Trophoblast cell (in vitro differentiated cells and primary cell): ENCODE measurements at regions not wholly inside any gene's neighbourhood (a gene's known extent, or its start where the extent isn't known, plus 50 kb on each side); places are given as distances from the start of the nearest gene placed in this dataset.

ENCODE experiments used
- DNase-seq, 2 donors: peaks; one replicate each; pipeline ENCODE4 v3.0.0-alpha.2; 2016
- H2AFZ ChIP-seq: 2 replicates; pipeline ENCODE4 v1.6.1; 2013; ENCODE audit warnings: low read length, moderate library complexity, mild to moderate bottlenecking; ENCODE audit not compliant: insufficient read depth, poor library complexity
- H2AK5ac ChIP-seq: 2 replicates; pipeline ENCODE4 v1.6.1; 2013; ENCODE audit warnings: mild to moderate bottlenecking, low read length
- H2BK120ac ChIP-seq: 2 replicates; pipeline ENCODE4 v1.6.1; 2013; ENCODE audit warnings: low read length, mild to moderate bottlenecking, moderate library complexity; ENCODE audit not compliant: insufficient read depth, poor library complexity
- H2BK12ac ChIP-seq: 2 replicates; pipeline ENCODE4 v1.6.1; 2013; ENCODE audit warnings: mild to moderate bottlenecking, low read length, moderate library complexity
- H2BK5ac ChIP-seq: 2 replicates; pipeline ENCODE4 v1.6.1; 2013; ENCODE audit warnings: low read length, low read depth, moderate library complexity, mild to moderate bottlenecking; ENCODE audit not compliant: poor library complexity
- H3K14ac ChIP-seq: 2 replicates; pipeline ENCODE4 v1.6.1; 2013; ENCODE audit warnings: mild to moderate bottlenecking, low read length
- H3K18ac ChIP-seq: 2 replicates; pipeline ENCODE4 v1.6.1; 2013; ENCODE audit warnings: mild to moderate bottlenecking, low read length
- H3K23ac ChIP-seq: 2 replicates; pipeline ENCODE4 v1.6.1; 2013; ENCODE audit warnings: low read length
- H3K27ac ChIP-seq: 2 replicates; pipeline ENCODE4 v1.5.1; 2013; ENCODE audit warnings: low read depth, mild to moderate bottlenecking, inconsistent platforms, low read length, moderate library complexity
- H3K27me3 ChIP-seq: 2 replicates; pipeline ENCODE4 v1.6.1; 2013; ENCODE audit warnings: inconsistent platforms, mild to moderate bottlenecking, low read length, moderate library complexity; ENCODE audit not compliant: insufficient read depth
- H3K36me3 ChIP-seq, 2 experiments: 1 replicate in 1 of 2; 2 replicates in 1 of 2; pipeline ENCODE4 v1.6.1; 2013; ENCODE audit warnings: low read length in 2 of 2, mild to moderate bottlenecking in 2 of 2, moderate library complexity in 1 of 2; ENCODE audit not compliant: insufficient read depth in 2 of 2, control insufficient read depth in 1 of 2
- H3K4ac ChIP-seq: 2 replicates; pipeline ENCODE4 v1.6.1; 2013; ENCODE audit warnings: low read depth, mild to moderate bottlenecking, low read length, moderate library complexity
- H3K4me1 ChIP-seq, 2 experiments: 1 replicate in 1 of 2; 2 replicates in 1 of 2; pipeline ENCODE4 v1.6.1; 2013; ENCODE audit warnings: low read length in 2 of 2, mild to moderate bottlenecking in 2 of 2, moderate library complexity in 1 of 2; ENCODE audit not compliant: insufficient read depth in 2 of 2, control insufficient read depth in 1 of 2
- H3K4me2 ChIP-seq: 2 replicates; pipeline ENCODE4 v1.6.1; 2013; ENCODE audit warnings: inconsistent platforms, mild to moderate bottlenecking, low read length, moderate library complexity
- H3K4me3 ChIP-seq: 2 replicates; pipeline ENCODE4 v1.5.1; 2013; ENCODE audit warnings: mild to moderate bottlenecking, low read depth, low read length, inconsistent platforms
- H3K79me1 ChIP-seq: one replicate; pipeline ENCODE4 v1.6.1; 2013; ENCODE audit warnings: low read length
- H3K79me2 ChIP-seq: 2 replicates; pipeline ENCODE4 v1.6.1; 2013; ENCODE audit warnings: low read length, mild to moderate bottlenecking; ENCODE audit not compliant: control insufficient read depth, insufficient read depth, poor library complexity
- H3K9ac ChIP-seq: 2 replicates; pipeline ENCODE4 v1.6.1; 2013; ENCODE audit warnings: mild to moderate bottlenecking, low read length
- H3K9me3 ChIP-seq: 2 replicates; pipeline ENCODE4 v1.6.1; 2013; ENCODE audit warnings: low read depth, mild to moderate bottlenecking, control low read depth, inconsistent platforms, low read length; ENCODE audit not compliant: insufficient read depth
- H4K12ac ChIP-seq: 2 replicates; pipeline ENCODE4 v1.6.1; 2013; ENCODE audit warnings: low read depth, mild to moderate bottlenecking, low read length, moderate library complexity
- H4K8ac ChIP-seq: 2 replicates; pipeline ENCODE4 v1.6.1; 2013; ENCODE audit warnings: low read depth, mild to moderate bottlenecking, low read length, moderate library complexity
- H4K91ac ChIP-seq: one replicate; pipeline ENCODE4 v1.6.1; 2013; ENCODE audit warnings: low read depth, mild to moderate bottlenecking, low read length, moderate library complexity
- WGBS: extraction: QIAGEN DNeasy Blood & Tissue Kit; methylation state at CpG from one replicate; pipeline ENCODE4 v1.1.7; 2013; ENCODE audit warnings: missing lambda C conversion rate; ENCODE audit not compliant: insufficient read length, insufficient coverage; ENCODE audit errors: extremely low coverage; 5-methylcytosine and 5-hydroxymethylcytosine counted together

DNA sequence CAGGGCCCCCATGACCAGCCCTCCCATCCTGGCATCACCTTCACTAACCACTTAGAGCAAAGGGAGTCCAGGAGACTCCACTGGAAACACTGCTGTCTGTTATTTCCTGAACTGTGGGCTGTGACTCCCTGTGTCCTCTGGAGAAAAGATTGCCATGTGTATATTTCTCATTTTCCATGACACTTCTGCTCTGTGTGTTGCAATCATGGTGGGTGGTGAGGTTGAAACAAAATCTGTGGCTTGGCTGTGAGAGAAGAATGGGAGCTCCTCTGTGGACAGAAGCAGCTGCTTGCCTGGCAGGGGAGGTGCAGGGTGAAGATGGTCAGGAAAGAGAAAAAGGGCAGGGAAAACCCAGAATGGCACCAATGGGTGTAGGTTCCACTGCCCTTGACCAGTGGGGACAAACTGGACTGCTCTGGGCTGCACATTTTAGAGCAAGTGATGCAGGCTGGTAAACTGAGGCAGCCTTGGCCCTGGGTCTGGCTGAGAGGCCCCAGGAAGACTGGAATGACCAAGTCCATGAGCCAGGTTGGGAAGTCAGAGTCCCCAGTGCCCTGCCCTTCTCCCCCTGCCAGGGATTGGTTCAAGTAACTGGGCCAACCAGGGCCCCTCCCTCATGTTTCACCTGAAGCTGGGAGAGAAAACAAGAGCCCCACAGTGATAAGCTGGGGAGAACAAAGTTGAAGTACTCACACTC, 314.3 kb downstream of the C16orf95 start:
- H3K4me3 ChIP-seq: no peak overlapping the region
- H3K14ac ChIP-seq: no peak overlapping the region
- H3K27me3 ChIP-seq: no peaks in the 10 kb centered on the region
- H4K91ac ChIP-seq: no peak overlapping the region
- no peak overlapping the region for H3K23ac ChIP-seq
- H2BK120ac ChIP-seq: no peak overlapping the region
- H3K27ac ChIP-seq: no peak overlapping the region
- no peak overlapping the region for H2BK5ac ChIP-seq
- H4K8ac ChIP-seq: no peak overlapping the region
- H3K18ac ChIP-seq: no peak overlapping the region
- no peaks in the 10 kb centered on the region for H3K4me1 ChIP-seq
- H3K79me2 ChIP-seq: no peaks in the 10 kb centered on the region
- H3K4ac ChIP-seq: no peak overlapping the region
- no peak overlapping the region for H2AK5ac ChIP-seq
- H3K9me3 ChIP-seq: peaks cover 8% of the 10 kb centered on the region
- no peak overlapping the region for H3K4me2 ChIP-seq
- no peak for DNase-seq
- H3K9ac ChIP-seq: no peak overlapping the region
- no peak overlapping the region for H2AFZ ChIP-seq
- no peak overlapping the region for H4K12ac ChIP-seq
- no peak overlapping the region for H2BK12ac ChIP-seq
- no peaks in the 10 kb centered on the region for H3K79me1 ChIP-seq
- no peaks in the 10 kb centered on the region for H3K36me3 ChIP-seq

DNA sequence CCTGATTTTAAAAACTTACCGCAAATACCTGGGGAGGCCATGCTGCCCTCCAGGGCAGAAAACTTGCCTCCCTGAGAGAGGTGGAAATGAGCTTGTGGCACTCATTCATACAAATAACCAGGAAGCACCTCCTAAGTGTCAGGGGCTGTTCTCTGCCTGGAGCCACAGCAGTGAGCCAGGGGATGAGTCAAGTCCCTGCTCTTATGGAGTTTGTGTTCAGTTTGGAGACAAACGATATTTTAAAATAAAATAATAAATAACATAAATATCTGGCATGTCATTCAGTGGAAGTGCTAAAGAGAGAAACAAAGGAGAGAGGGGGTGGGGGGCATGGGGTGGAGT, 313.8 kb downstream of the C16orf95 start:
- no CpG with 5 or more reads among the region's 2 CpGs for WGBS
- Histone ChIP-seq H3K4me1 (no peaks in the 10 kb centered on the region), H4K91ac (no peak overlapping the region), H3K23ac (no peak overlapping the region), H3K27me3 (no peaks in the 10 kb centered on the region), H3K4me2 (no peak overlapping the region), H3K4me3 (no peak overlapping the region), H2BK5ac (no peak overlapping the region), H3K18ac (no peak overlapping the region), H4K12ac (no peak overlapping the region), H3K9ac (no peak overlapping the region), H4K8ac (no peak overlapping the region), H2BK120ac (no peak overlapping the region), H3K79me1 (no peaks in the 10 kb centered on the region), H2BK12ac (no peak overlapping the region), H2AK5ac (no peak overlapping the region), H3K9me3 (peaks cover 9% of the 10 kb centered on the region), H3K4ac (no peak overlapping the region), H3K79me2 (no peaks in the 10 kb centered on the region), H3K36me3 (no peaks in the 10 kb centered on the region), H2AFZ (no peak overlapping the region), H3K14ac (no peak overlapping the region), H3K27ac (no peak overlapping the region)
- DNase-seq: no peak

DNA sequence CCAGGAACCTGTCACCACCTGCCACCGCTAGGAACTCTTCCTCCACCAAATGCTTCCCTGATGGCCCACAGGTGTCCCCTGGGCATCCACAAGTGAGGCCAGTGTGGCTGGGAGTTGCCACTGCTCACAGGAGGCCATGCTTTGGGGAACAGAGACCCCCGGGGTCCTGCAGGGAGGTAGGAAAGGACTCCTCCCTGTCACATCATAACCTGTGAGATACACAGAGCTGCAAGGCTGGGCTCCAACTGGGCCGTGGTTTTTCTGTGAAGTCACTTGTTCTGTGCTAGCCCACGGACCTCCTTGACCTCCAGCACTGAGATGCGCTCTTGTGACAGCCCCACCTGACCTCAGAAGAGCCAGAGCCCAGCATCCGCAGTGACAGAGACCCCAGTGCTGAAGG, 311.2 kb downstream of the C16orf95 start:
- Histone ChIP-seq H2AFZ (no peak overlapping the region), H3K9me3 (peaks cover 7% of the 10 kb centered on the region), H3K18ac (no peak overlapping the region), H3K79me1 (no peaks in the 10 kb centered on the region), H3K4me1 (no peaks in the 10 kb centered on the region), H3K4me3 (no peak overlapping the region), H2BK120ac (no peak overlapping the region), H2AK5ac (no peak overlapping the region), H3K27me3 (no peaks in the 10 kb centered on the region), H3K4ac (no peak overlapping the region), H3K27ac (no peak overlapping the region), H3K14ac (no peak overlapping the region), H4K12ac (no peak overlapping the region), H3K23ac (no peak overlapping the region), H2BK12ac (no peak overlapping the region), H3K9ac (no peak overlapping the region), H3K4me2 (no peak overlapping the region), H3K36me3 (no peaks in the 10 kb centered on the region), H3K79me2 (no peaks in the 10 kb centered on the region), H4K8ac (no peak overlapping the region), H4K91ac (no peak overlapping the region), H2BK5ac (no peak overlapping the region)
- DNase-seq: no peak
- WGBS: no CpG with 5 or more reads among the region's 6 CpGs

DNA sequence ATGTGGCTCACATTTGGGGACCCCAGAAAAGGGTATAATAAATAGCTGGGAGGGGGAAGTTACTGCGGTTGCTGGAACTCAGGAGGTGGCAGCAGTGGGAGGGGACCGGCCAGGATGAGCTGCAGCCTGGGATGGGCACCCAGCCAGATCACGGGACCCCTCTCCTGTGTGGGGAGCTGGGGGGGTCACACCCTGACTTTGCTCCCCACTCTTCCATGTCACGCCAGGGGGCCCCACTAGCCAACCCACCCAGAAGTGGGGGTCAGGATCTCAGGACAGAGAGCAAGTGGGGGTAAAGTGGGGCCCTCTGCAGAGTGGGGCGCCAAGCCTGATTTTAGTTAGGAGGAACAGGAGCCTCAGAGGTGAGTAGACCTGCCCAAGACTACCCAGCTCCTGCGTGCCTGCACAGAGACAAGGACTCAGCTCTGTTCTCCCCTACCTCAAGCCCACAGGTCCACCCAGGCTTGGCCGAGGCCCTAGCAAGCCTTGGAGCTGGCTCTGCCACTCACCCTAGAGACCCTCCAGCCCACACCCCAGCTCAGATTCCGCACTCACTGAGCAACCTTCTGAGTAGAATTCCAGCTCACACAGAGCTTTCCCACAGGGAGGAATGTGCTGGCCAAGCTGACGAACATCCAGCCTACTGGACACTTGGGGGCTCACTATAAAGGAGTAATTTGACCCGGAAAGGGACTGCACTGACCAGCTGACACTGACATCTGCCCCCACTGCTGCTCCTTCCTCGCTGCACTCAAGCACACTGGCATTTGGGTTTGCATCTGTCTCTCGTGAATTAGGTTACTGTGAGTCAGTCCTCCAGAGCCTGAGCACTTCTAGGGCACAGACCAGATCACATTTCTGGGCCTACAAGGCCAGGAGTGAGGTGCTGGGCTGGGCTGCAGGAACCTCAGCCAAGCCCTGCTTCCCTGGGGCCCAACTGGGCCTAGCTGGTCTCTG, 310.1 kb downstream of the C16orf95 start:
- DNase-seq: no peak
- no peak overlapping the region for H4K91ac ChIP-seq
- H3K4me1 ChIP-seq: no peaks in the 10 kb centered on the region
- H2BK5ac ChIP-seq: no peak overlapping the region
- H3K4me2 ChIP-seq: no peak overlapping the region
- H3K79me2 ChIP-seq: no peaks in the 10 kb centered on the region
- H4K12ac ChIP-seq: no peak overlapping the region
- no peaks in the 10 kb centered on the region for H3K27me3 ChIP-seq
- H3K36me3 ChIP-seq: no peaks in the 10 kb centered on the region
- WGBS: no CpG with 5 or more reads among the region's 12 CpGs
- no peak overlapping the region for H4K8ac ChIP-seq
- H3K14ac ChIP-seq: no peak overlapping the region
- H3K18ac ChIP-seq: no peak overlapping the region
- no peak overlapping the region for H3K4me3 ChIP-seq
- no peak overlapping the region for H2BK12ac ChIP-seq
- H2AK5ac ChIP-seq: no peak overlapping the region
- no peaks in the 10 kb centered on the region for H3K79me1 ChIP-seq
- H2BK120ac ChIP-seq: no peak overlapping the region
- H3K4ac ChIP-seq: no peak overlapping the region
- peaks cover 7% of the 10 kb centered on the region for H3K9me3 ChIP-seq
- H2AFZ ChIP-seq: no peak overlapping the region
- H3K9ac ChIP-seq: no peak overlapping the region
- no peak overlapping the region for H3K27ac ChIP-seq
- H3K23ac ChIP-seq: no peak overlapping the region
